GM18520 (cell line): ENCODE measurements at regions not wholly inside any gene's neighbourhood (a gene's known extent, or its start where the extent isn't known, plus 50 kb on each side); places are given as distances from the start of the nearest gene placed in this dataset.

Experiments used
- ATAC-seq: cut with Tn5 transposase; IDR thresholded peaks from one replicate; pipeline ENCODE4 v1.9.1; 2021; ENCODE audit not compliant: unreplicated experiment

DNA sequence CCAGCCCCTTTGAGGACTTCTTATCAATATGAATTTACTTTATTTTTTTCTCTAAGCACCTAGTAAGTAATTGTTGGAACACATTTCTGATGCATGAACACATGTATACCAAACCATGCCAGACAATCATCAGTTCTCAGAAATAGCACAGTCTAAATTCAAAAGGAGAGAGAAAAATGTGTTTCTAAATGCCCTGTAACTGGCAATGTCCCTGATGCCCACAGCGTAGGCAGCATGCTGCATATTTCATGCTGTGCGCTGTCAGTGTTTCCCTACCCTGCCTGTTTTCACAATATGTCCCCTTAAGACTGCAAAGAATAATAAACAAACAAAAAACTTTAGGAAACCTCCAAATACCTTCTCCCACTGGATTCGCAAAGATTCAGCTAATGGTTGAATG, 881.0 kb upstream of the CHAC2 start:
- no peak for ATAC-seq

DNA sequence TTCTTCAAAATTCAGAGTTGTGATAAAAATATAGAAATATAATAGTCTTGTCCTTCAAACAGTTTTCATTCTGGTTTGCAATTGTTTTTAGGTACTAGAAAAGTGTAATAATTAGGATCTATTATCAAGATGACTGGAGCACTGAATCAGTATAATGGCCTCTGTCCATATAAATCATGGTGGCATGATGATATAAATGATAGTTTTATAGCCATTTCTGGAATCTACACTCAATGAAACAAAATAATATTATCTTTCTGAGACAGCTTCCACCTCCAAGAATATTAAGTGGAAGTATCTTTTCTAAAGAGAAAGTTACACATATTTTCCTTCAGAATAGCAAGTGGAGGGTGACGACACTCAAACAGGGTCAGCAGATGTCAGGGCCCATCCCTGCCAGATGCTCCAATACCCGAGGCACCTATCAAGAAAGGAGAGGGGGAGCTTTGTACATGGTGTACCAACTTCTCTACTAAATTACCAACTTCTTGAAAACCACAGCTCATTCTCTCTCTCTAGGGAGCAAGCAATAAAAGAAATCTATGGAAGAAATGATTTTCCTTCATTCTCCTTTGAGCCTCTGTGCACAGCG, 882.7 kb upstream of the CHAC2 start:
- ATAC-seq, result no peak

DNA sequence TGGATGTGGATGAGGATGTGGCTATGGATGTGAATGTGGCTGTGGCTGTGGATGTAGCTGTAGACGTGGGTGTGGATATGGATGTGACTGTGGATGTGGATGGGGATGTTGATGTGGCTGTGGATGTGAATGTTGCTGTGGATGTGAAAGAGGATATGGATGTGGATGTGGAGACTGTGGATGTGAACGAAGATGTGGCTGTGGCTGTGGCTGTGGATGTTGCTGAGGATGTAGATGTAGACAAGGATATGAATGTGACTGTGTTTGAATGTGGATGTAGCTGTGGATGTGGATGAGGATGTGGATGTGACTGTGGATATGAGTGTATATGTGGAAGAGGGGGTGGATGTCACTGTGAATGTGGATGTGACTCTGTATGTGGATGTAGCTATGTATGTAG, 884.6 kb upstream of the CHAC2 start:
- no peak for ATAC-seq

DNA sequence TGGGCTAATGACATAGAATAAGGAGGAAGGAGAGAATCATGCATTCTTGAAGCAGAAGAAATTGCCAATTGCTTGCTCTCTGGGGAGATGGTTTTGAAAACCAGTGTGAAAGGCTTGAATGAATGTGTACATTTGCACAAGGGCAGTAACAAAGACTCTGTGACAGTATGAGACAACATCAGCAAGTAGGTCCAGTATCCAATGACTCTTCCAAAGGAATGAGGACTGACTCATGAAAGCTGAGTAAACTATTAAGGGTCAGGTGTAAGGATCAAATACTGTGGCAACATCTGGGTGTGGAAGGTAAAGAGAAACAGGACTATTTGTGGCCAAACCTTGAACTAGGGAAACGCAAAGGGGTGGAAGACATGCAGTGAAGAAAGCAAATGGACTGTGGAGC, 886.0 kb upstream of the CHAC2 start:
- no peak for ATAC-seq

DNA sequence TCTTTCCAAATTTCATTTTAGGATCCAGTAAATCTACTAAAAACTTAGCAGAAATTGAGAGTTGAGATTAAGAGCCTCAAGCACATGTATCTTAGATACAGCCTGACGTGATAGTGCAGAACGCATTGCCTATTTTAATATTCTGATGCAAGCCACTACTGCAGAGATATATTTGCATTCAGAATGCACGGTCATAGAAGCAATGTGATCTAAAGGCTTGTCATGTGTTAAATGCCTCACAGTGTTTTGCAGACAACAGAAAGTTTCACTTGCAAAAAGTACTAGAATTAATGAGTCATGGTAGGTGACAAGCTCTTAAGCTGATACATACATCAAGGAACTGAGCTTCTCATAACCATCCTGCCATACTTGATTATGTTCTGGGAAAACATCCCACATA, 886.7 kb upstream of the CHAC2 start:
- no peak for ATAC-seq

DNA sequence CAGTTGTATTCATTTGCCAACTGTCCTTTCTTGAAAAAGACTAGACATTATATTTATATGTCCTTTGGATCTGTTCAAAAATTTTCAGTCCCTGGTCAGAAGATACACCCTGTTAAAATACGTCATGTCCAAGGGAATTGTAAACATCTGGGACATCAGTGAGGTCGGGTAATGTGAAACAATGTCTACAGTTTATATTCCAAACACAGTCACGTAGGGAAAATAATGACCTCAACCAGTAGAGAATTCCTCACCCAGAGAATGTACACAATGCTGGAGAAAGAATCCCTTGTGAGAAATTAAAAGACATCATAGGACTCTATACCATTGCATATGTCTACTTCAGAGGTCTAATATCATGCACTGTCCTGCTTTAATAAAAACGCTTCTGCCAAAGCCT, 888.0 kb upstream of the CHAC2 start:
- no peak for ATAC-seq

DNA sequence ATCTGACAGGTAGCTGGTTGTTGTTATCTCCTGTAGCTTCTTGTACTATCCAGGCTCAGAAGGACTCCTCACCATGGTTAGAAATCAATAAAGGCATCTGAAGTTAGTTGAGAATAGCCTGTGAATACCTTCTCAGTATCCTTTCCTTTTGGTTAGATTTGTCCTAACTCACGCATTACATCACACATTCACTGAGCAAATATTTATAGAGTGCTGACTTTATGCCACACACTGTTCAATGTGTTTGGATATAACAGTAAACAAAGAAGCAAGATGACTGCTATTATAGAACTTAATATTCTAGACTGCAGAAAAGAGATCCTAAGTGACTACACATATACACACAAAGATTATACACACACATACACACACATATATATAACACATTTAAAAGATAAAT, 889.9 kb upstream of the CHAC2 start:
- no peak for ATAC-seq

DNA sequence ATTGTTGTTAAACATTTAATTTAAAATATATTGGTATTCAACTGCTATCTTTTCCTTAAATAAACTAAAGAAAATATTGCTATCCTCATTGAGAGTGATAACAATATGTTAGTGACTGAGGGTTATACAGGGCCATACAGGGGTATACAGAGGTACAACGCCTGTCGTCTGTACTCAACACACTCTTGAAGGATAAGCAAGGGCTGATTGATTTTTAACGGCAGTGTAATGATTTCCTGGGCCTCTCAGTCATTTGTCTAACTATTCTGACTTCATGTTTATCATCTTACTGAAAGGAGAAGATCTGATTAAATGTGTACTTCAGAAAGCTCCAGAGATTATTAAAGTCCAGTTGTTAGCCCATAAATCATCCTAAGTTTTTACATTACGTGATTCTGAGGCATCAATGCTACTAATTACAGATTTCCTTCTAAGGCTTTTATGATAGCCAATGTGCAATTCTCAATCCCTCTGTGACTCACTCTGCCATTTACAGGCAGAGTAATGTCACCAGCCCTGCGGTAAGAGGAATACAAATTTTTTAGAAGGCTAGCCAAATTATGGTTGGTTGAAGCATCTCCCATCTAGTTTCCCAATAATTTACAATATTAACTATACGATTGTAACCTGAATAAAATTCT, 893.0 kb upstream of the CHAC2 start:
- ATAC-seq, result no peak

DNA sequence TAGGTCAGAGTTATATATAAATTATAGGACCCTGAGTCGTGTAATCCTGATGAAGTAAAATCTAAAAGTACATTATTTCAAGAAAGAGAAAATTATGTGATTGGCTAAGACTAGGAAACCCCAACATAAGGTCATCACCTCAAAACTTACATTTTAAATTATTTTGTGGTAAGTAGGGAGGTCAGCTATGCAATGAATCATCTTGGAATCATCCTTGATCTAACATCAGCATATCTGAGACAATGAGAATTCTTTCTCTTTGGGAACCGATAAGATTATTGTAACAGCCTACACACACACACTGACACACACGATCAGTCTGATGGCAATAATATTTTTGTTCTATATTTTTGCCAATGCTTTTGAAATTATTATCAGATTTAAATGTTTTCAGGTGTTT, 904.8 kb upstream of the CHAC2 start:
- ATAC-seq, result no peak

DNA sequence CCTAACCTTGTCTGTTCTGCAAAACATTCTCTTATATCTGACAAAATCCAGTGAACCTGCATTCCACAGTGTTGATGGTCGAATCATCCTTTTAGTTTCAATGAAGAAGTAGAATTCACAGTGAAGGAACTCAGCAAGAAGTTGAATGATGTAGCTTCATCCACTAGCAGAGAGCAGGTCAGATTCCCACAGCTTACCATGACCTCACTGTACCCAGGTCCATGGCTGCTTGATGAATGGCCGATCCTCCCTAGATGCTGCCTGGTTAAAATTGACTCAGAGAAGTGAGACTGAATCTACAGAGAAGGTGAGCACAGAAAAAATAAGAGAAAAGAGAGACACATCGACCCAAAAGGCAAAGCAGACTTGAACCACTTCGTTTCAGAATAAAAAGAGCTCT, 906.0 kb upstream of the CHAC2 start:
- ATAC-seq, result no peak

DNA sequence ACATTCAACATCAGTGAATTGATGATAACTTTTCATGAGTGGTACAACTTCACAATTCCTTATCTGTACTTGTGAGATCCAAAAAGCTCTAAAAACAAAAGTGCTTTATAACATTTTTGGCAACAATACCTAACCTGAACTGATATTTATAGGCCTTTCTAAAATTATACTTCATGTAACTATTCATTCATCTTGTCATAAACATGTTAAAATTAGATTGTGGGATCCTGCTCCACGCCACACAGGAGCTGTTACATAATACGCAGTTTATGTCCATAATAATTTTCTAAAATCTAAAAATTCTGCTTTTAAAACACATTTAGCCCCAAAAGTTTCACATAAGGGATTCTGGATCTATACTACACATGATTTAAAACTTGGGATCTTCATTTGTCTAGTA, 908.5 kb upstream of the CHAC2 start:
- no peak for ATAC-seq

DNA sequence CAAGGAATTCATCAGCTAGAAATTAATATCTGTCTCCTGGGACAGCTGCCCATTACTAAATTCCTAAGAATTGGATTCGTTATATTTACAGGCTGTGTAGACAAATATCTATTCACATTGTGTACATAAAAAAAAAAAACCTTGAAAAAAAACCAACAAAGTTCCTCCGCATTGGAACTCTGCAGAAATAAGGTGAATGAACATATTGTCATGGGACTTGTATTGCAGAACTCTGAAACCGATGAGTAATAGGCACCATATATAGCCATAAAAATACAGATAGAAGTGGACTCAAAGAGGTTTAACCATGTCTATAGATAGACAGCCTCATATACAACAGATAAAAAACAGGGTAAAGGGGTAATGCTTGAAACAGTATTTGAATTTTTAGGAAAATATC, 909.9 kb upstream of the CHAC2 start:
- ATAC-seq, result no peak

DNA sequence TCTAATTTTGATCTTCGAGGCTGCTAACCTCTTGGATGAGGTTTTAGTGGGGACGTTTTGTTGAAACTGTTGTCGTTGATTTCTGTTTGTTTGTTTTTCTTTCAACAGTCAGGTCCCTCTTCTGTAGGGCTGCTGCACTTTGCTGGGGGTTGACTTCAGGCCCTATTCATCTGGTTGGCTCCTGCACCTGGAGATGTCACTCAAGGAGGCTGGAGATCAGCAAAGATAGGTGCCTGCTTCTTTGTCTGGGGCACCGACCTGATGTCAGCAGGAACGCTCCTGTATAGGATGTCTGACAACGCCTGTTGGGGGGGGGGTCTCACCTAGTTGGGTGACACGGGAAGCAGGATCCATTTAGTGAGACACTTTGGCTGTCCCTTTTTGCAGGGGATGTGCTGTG, 915.6 kb upstream of the CHAC2 start:
- no peak for ATAC-seq

DNA sequence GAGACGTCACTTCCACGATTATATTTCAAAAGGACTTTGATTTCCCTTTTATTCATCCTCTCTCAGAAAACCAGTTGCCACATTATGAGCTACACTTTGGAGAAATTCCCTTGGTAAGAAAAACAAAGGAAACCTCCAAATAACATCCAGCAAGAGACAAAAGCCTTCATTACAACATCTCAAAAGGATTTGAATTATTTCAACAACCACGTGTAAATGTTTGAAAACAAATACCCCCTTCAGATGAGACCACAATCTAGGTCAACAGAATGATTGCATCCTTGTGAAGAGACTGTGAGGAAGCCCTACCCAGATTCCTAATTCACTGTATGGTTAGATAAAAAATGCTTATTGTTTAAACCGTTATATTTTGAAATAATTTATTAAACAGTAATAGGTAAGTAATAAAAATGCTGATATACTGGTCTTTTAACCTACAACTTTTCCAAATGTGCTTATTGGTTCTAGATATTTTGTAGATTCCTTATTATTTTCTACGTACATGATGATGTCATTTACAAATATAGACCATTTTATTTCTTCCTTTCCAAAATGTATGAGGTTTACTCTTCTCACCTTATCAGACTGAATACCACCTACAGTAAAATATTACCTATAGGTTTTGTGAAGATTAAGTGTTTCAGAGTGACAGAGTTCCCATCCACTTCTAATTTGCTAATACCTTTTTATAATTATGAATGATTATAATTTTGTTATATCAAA, 922.7 kb upstream of the CHAC2 start:
- ATAC-seq, result no peak

DNA sequence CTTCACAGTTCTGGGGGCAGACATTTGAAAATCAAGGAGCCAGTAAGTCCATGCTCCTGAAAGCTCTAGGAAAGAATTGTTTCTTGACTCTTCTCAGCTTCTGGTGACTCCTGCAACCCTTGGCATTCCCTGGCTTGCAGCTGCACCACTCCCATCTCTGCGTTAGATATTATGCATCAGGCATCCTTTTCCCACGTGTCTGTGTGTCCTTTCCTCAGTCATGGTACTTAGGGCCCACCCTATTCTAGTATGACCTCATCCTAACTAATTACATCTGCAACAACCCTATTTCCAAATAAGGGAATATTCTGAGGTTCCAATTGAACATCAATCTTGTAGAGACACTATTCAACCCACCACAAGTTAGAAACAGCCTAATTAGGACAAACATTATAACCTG, 931.7 kb upstream of the CHAC2 start:
- no peak for ATAC-seq

DNA sequence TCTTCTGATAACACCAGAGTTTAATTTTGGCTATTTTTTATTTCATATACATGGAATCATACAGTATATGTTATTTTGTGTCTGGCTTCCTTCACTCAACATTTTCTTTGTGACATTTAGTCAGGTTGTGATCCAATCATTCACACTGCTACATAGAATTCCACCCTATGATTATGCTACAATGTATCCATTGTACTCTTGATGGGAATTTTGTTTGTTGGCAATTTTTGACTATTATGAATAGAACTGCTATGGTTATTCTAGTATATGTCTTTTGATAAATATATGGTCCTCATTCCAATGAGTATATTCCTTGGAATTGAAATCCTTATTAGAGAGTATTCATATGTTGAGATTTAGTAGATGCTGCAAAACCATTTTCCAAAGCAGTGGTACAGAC, 936.4 kb upstream of the CHAC2 start:
- no peak for ATAC-seq

DNA sequence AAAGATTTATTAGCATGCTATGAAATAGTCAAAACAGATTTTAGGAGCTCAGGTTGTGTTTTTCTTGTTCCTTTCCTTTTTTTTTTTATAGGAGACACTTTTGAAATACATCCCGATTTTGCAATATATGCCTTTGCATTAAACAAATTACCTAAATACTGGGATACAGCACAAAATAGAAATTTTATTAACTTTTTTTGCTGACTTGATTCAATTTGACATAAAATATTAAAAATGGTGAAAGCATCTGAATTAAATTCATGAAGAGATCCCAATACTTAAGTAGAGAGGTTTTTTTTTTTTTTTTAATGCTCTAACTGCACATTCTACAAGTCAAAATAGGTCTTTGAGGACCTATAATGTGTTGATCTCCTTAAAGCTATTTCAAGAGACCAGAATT, 939.5 kb upstream of the CHAC2 start:
- ATAC-seq, result no peak

DNA sequence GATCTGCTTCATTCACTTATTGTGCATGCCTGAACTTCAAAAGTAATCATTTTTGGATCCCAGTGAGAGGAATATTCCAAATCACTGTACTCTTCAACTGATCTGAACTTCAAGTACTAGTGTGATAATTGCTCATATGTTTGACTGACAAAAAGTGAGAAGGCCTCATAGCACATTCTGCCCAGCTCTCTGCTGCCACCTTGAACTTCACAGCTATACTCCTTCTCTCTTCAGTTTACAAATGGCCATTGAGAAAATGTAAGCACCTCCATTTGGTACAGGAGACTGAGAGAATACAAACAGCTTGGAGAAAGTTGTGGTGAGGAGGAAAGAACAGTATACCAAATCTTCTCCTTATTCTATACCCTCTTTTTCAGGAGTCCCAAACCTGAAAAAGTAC, 946.0 kb upstream of the CHAC2 start:
- ATAC-seq, result no peak

DNA sequence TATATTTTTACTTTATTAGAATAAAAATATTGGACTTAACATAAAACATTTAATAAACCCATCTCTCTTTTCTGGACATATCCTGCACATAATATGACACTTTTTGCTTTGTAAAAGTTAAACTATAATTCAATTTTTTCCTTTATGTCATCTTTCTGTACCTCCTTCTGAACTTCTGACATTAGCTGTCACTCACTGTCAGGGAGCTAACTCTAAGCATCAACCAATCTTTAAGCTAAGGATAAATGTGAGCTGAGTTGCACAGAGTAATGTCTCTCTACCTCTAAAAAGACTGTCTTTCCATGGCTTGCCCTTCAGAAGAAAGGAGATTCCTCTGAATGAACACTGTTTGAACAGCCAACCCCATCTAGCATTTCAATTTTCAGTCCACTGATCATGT, 948.6 kb upstream of the CHAC2 start:
- no peak for ATAC-seq

DNA sequence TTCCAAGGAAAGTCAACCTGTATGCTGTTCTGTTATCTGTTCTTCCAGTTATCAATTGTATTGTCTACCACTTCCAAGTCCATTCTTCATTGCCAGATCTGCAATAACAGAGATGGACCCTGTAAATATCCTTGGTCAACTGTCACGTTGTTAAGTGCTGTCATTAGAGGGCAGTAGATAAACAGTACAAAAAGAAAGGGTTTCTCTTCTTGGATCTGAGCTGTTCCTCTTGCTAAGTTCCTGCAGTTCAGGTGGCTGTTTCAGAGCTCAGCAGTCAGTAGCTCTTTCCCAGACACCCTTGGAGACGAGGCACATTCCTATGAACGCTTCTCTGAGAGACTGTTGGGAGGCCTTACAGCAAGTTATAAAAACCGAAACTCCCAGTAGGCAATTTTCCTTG, 957.1 kb upstream of the CHAC2 start:
- peak; percentile 38 for ATAC-seq

DNA sequence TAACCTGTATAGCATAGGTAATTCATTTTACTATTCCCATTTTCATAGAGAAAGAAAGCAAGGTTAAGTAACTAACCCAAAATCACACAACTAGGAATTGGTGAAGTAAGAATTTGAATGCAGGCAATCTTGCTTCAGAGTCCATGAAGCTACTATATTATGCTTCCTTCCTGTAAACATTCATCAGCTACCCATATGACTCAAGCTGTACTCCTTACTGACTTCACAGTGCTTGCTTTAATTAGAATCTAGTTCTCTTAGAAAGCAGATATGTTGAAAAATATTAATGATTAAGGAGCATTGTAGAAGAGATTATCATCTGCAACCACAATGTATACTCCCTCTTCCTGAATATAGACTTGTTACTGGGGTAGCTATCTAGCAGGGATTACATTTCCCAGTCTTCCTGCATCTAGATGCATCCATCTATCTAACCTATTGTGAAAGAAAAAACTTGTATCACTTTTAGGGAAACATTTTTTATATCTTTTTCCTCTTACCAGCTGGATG, 961.6 kb upstream of the CHAC2 start:
- no peak for ATAC-seq

DNA sequence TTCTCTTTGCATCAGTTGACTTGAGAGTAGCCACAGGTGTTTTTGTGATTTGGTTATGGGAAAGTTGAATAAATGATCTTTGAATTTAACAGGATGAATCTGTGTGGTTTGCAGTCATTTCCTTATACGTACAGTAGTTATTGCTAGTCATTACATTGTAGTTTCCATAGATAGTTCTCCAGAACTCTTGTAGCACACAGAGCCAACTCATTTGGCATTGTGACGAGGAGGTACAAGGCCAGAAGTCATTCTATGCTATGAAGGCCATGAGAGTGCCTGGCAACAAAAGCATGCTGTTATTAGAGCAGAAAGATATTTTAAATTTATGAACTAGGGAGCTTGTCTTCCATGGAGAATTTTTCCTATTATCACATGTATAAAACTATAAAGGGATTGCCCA, 973.0 kb upstream of the CHAC2 start:
- no peak for ATAC-seq

DNA sequence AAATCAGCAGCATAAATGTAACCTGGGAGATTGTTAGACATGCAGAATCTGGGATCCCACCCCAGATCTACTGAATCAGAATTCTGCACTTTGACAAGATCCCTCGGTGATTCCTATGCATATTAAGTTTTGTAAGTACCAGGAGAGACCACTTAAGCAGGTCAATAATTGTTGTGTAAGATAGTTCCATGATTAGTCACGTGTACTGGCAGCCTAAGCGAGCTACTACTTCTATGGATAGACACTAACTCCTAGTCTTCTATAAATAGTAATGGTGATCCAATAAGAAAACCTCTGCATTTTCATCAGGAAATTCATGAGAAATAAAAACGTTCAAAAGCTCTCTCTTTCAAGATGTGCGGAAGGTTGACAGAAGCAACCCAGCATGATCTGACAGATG, 988.2 kb upstream of the CHAC2 start:
- ATAC-seq, result no peak
